Sigmoid colon (tissue), 6 donors: ENCODE measurements at regions not wholly inside any gene's neighbourhood (a gene's known extent, or its start where the extent isn't known, plus 50 kb on each side); places are given as distances from the start of the nearest gene placed in this dataset.
"Not testable (repeated sequence)": the region's sequence is repeated elsewhere in the genome, so short reads cannot be mapped to it uniquely, and the experiment has no call there.

Source experiments
- DNase-seq: peaks from one replicate; pipeline ENCODE4 v3.0.0-alpha.2; 2019
- H3K27ac ChIP-seq, 4 donors: fragments of 200-600 bp; sonication (generic); one replicate each; pipeline ENCODE4 v1.5.1; 2016 to 2019; ENCODE audit warnings: mild to moderate bottlenecking in 1 of 4
- H3K27me3 ChIP-seq, 3 donors: fragments of 200-600 bp; sonication (generic); one replicate each; pipeline ENCODE4 v1.5.1; 2019; ENCODE audit warnings: mild to moderate bottlenecking in 1 of 3
- H3K36me3 ChIP-seq, 4 donors: fragments of 200-600 bp; sonication (generic); one replicate each; pipeline ENCODE4 v1.5.1; 2016 to 2019
- H3K4me1 ChIP-seq, 4 donors: fragments of 200-600 bp; sonication (generic); one replicate each; pipeline ENCODE4 v1.5.1; 2017 to 2019
- H3K4me3 ChIP-seq, 4 donors: fragments of 200-600 bp; sonication (generic); one replicate each; pipeline ENCODE4 v1.5.1; 2017 to 2019; ENCODE audit warnings: mild to moderate bottlenecking in 2 of 4, moderate library complexity in 1 of 4
- H3K9me3 ChIP-seq, 4 donors: fragments of 200-600 bp in 3 of 4; sonication (generic) in 3 of 4; one replicate each; pipeline versions ENCODE4 v1.5.1 to v1.6.1; 2013 to 2019
- EP300 ChIP-seq, 4 donors: sonication (generic); formaldehyde crosslinking; IDR thresholded peaks; one replicate each; pipeline ENCODE4 v1.6.1; 2017; ENCODE audit warnings: antibody characterized with exemption in 4 of 4
- POLR2A ChIP-seq, 2 donors: fragments of 450-650 bp; IDR thresholded peaks; one replicate each; pipeline ENCODE4 v1.6.1; 2016; ENCODE audit warnings: antibody characterized with exemption in 2 of 2, mild to moderate bottlenecking in 2 of 2, moderate library complexity in 2 of 2
- POLR2AphosphoS5 ChIP-seq, 4 donors: sonication (generic); formaldehyde crosslinking; IDR thresholded peaks; one replicate each; pipeline ENCODE4 v1.6.1; 2017; ENCODE audit warnings: antibody characterized with exemption in 4 of 4
- WGBS, 2 donors: extraction: QIAGEN DNeasy Blood & Tissue Kit; methylation state at CpG; one replicate each; pipeline ENCODE4 v1.1.7; 2013; 5-methylcytosine and 5-hydroxymethylcytosine counted together
- intact Hi-C: fragments of 100-400 bp; cut with DNase I; formaldehyde crosslinking; loops from one replicate; pipeline ENCODE4 v1.15.1; 2023
- TF ChIP-seq, protein P1 (sequence below), 4 experiments: fragments of 450-650 bp in 3 of 4; fragments of 200-600 bp in 1 of 4; IDR thresholded peaks; one replicate each; pipeline ENCODE4 v1.5.1; 2016 to 2019; ENCODE audit warnings: antibody characterized with exemption in 4 of 4, mild to moderate bottlenecking in 3 of 4, moderate library complexity in 2 of 4
- donor health status: healthy with polysubstance abuse.
- donor health status: healthy.

DNA sequence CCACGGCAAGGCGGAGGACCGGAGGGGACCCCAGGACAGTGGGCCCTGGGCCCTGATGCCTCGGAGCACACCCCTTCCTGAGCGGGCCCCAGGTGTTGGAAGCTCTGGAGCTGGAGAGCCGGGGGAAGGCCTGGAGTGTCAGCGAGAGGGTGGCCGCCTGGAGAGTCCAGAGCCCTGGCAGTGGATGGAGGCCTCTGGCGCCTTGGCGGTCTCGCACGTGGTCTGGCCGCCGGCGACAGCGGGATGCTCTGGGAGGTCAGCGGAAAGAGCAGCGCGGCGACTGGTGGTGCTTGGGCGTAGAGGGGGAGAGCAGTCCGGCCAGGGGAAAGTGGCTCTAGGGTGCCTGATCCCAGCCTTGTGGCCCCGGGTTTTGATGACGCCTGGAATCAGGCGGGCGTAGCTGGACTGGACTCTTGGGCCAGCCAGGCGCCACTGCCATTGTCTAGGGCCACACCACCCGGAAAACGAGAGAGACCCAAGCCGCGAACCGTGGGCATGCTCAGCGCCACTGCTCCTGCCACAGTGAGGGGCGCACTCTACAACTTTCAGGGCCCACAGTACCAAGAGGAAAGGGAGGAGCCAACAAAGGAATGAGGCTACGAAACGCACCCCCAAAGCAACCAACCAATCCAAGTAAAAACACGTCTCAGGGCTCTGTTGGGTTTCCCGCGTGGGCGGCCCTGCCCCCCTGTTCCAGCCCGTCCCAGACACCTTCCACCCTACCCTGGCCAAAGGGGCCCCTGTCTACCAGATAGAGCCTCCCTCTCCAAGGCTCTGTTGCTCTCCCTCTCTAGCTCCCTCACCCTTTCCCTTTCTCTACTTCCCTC is 1381.2 kb upstream of the DEFB115 start:
- H3K36me3 ChIP-seq, H3K4me1 ChIP-seq, H3K4me3 ChIP-seq, H3K27ac ChIP-seq, intact Hi-C loops: not testable (repeated sequence)
- 88 to 91% methylated on average over 41 of the region's 41 CpGs for WGBS, 2 donors
- peak; percentile 61 for DNase-seq
- Histone ChIP-seq H3K9me3 (peaks cover 0 to 21% (median 0%) of the 10 kb centered on the region in 4 donors), H3K27me3 (peaks cover 0 to 17% (median 0%) of the 10 kb centered on the region in 3 donors)

DNA sequence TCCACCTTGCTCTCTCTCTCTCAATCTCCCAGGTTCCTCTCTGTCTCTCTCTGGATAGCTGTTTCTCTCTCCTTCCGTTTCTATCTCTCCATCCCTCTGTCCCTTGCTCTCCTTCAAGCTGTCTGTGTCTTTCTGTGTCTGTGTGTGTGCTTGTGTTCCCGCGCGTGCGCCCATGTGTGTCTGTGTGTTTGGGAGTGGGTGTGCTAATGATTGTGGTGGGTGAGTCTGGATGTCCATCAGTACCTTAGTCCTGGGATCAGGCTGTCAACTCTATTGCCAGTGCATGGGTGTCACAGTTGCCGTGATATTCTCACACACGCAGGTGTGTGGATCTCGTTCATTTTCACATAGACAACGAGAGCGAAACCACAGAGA is 1380.6 kb upstream of the DEFB115 start:
- Histone ChIP-seq H3K4me3 (no peak overlapping the region), H3K36me3 (no peaks in the 10 kb centered on the region), H3K9me3 (peaks cover 0 to 21% (median 0%) of the 10 kb centered on the region in 4 donors), H3K27me3 (peaks cover 0 to 17% (median 0%) of the 10 kb centered on the region in 3 donors), H3K27ac (no peak overlapping the region), H3K4me1 (no peaks in the 10 kb centered on the region)
- DNase-seq = no peak
- WGBS, 2 donors = 80 to 86% methylated on average over 10 of the region's 10 CpGs
- TF ChIP-seq EP300 (IDR thresholded peaks at IDR 0.05) = no peak
- intact Hi-C loops = no loop called here

DNA sequence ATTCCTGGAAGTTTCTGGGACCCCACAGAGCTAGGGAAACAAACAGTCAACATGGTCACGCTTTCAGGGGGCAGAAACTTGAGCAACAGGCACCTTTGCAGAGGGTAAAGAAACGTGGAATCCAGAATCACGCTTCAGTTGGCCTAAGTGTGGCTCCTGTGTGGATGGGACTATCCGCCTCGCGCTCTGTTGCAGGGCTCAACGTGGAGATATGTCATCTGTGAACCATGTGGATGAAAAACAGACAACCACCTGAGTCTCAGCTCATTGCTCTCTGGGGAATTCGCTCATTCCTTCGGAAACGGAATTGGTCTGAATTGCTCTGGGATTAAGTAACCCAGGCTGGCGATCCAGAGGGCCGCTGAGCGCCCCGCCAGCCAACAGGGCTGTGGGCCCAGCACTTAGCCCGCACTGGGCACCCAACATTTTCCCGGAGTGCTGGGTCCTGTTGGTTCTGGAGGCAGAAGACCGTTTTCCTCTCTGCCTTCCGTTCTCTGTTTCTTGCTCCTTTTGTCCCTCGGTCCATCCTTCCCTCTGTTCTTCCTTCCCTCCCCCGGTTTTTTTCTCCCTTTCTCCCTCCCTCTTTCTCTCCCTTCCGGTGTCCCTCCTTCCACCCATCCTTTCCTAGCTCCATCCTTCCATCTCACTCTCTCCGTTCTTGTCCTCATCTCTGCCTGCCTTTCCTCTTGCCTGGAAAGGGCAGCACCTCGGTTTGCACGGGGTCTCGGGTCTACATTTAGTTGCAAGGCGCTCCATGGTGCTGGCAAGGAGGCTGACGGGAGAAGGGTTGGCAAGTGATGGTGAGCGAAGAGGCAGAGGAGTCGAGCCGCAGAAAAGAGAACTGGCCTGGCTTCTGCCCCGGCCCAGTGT is 1379.8 kb upstream of the DEFB115 start:
- H3K36me3 ChIP-seq, intact Hi-C loops, H3K27ac ChIP-seq, H3K4me1 ChIP-seq: not testable (repeated sequence)
- H3K27me3 ChIP-seq = peaks cover 0 to 17% (median 0%) of the 10 kb centered on the region in 3 donors
- peak overlapping the region in 1 of 4 donors; percentile 3 for H3K4me3 ChIP-seq
- peaks cover 0 to 21% (median 0%) of the 10 kb centered on the region in 4 donors for H3K9me3 ChIP-seq
- peak; percentile 62 for DNase-seq
- WGBS, 2 donors = 59 to 74% methylated on average over 31 of the region's 31 CpGs

DNA sequence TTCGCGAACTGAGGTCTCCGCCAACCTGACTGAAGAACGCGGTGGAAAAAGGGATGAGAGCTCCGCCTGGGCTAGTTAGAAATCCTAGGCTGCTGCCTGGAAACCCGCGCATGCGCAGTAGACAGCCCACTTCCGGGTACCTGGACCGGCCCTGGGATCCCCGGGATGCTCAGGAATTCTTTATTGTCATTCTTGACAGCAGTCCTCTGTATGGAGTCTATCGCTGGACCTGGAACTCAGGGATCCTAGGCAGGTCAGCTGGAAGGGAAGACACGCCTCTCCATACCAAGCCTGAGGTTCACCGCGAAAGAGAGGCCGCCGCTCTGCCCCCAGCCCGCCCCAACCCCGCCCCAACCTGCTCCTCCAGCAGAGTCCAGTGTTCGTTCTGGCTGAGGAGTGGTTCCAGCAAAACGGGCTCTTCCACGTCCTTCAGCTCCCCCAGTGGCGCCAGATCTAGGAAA is 1379.2 kb upstream of the DEFB115 start:
- TF ChIP-seq POLR2A (IDR thresholded peaks at IDR 0.05) = no peak
- TF ChIP-seq, protein P1, sequence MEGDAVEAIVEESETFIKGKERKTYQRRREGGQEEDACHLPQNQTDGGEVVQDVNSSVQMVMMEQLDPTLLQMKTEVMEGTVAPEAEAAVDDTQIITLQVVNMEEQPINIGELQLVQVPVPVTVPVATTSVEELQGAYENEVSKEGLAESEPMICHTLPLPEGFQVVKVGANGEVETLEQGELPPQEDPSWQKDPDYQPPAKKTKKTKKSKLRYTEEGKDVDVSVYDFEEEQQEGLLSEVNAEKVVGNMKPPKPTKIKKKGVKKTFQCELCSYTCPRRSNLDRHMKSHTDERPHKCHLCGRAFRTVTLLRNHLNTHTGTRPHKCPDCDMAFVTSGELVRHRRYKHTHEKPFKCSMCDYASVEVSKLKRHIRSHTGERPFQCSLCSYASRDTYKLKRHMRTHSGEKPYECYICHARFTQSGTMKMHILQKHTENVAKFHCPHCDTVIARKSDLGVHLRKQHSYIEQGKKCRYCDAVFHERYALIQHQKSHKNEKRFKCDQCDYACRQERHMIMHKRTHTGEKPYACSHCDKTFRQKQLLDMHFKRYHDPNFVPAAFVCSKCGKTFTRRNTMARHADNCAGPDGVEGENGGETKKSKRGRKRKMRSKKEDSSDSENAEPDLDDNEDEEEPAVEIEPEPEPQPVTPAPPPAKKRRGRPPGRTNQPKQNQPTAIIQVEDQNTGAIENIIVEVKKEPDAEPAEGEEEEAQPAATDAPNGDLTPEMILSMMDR (IDR thresholded peaks at IDR 0.05) = no peak
- no peak for TF ChIP-seq EP300 (IDR thresholded peaks at IDR 0.05)
- TF ChIP-seq POLR2AphosphoS5 (IDR thresholded peaks at IDR 0.05) = no peak
- Histone ChIP-seq H3K4me3 (peak overlapping the region in 1 of 4 donors; percentile 3), H3K9me3 (peaks cover 0 to 21% (median 0%) of the 10 kb centered on the region in 4 donors), H3K27me3 (peaks cover 0 to 17% (median 0%) of the 10 kb centered on the region in 3 donors), H3K36me3 (no peaks in the 10 kb centered on the region), H3K27ac (no peak overlapping the region), H3K4me1 (no peaks in the 10 kb centered on the region)
- intact Hi-C loops = no loop called here
- 39 to 57% methylated on average over 24 of the region's 24 CpGs for WGBS, 2 donors
- DNase-seq = peak; percentile 73

DNA sequence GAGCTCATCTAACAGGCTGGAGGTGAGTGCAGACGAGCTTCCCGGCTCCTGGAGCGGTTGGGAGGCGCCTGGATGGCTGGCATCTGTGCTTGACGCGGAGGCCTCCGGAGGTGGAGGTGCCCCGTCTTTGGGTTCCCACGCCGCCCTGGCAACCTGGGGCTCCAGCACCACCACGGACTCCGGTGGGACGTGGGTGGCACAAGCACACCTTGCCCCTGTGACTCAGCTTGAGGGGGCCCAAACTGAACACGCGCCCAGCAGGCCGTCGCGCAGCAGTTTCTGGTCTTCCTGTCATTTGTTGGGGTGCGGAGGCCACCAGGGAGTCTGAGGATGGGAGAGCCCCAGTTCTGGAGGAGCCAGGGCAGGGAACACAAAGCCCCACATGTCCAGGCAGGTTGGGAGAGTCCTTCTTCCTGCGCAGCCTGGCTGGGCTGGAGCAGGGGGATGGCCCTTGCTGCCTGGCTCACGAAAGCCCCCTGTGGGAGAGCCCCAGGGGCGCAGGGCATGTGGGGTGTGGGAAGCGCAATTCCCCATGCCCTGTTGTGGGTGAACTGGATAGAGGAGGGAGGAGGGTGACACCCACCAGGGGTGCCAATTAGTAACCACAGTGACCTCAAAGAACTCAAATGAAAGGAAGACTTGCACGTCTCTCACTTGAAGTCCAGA is 1378.6 kb upstream of the DEFB115 start:
- H3K9me3 ChIP-seq = peaks cover 0 to 21% (median 0%) of the 10 kb centered on the region in 4 donors
- peaks cover 0 to 12% (median 0%) of the 10 kb centered on the region in 3 donors for H3K27me3 ChIP-seq
- peak; percentile 67 for DNase-seq
- TF ChIP-seq, protein P1 (IDR thresholded peaks at IDR 0.05) = no peak
- TF ChIP-seq POLR2AphosphoS5 (IDR thresholded peaks at IDR 0.05) (no peak), POLR2A (IDR thresholded peaks at IDR 0.05) (no peak), EP300 (IDR thresholded peaks at IDR 0.05) (no peak)
- intact Hi-C loops = no loop called here
- no peak overlapping the region for H3K4me3 ChIP-seq
- H3K36me3 ChIP-seq = no peaks in the 10 kb centered on the region
- no peak overlapping the region for H3K27ac ChIP-seq
- 54 to 66% methylated on average over 24 of the region's 24 CpGs for WGBS, 2 donors
- no peaks in the 10 kb centered on the region for H3K4me1 ChIP-seq

DNA sequence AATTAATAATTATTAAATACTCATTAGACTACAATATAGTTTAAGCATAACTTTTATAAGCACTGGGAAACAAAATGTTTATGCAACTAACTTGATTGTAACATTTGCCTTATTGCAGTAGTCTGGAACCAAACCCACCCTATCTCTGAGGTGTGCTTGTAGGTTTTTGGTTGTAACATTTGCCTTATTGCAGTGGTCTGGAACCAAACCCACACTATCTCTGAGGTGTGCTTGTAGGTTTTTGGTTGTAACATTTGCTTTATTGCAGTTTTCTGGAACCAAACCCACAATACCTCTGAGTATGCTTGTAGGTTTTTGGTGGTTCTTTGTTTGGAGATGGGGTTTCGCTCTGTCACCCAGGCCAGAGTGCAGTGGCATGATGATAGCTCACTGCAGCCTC is 1376.4 kb upstream of the DEFB115 start:
- Histone ChIP-seq H3K9me3 (peaks cover 0 to 21% (median 0%) of the 10 kb centered on the region in 4 donors), H3K27me3 (peaks cover 0 to 12% (median 0%) of the 10 kb centered on the region in 3 donors)
- intact Hi-C loops, H3K36me3 ChIP-seq, H3K27ac ChIP-seq, DNase-seq, H3K4me1 ChIP-seq, H3K4me3 ChIP-seq: not testable (repeated sequence)
- 86 to 94% methylated on average over 1 of the region's 1 CpG for WGBS, 2 donors

DNA sequence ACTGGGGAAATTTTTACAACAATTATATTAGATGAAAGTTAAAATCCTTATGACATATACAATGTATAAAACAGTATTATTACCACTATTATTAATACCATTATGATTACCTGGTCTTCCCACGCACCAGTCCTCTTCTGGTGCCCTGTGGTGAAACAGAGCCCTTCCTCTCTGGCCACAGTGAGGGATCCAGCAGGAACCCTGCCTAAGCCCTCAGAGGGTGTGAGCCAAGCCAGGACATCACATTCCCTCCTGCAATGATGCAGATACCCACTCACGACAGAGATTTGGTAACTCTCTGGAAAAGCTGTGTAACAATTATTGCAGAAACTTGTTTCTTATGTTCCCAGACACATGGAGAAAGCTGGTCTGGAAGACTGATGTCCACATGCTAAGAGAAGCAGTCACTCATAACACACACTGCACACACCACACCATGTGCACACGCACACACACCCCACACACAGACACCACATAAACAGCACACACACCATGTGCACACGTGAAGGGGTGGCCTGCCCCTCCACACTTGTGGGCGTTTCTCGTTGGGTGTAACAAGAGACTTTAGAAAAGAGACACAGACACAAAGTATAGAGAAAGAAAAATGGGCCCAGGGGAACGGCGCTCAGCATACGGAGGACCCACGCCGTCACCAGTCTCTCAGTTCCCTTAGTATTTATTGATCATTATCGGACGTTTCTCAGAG is 1373.8 kb upstream of the DEFB115 start:
- H3K4me3 ChIP-seq, H3K27ac ChIP-seq, H3K27me3 ChIP-seq, H3K4me1 ChIP-seq, H3K9me3 ChIP-seq, H3K36me3 ChIP-seq, intact Hi-C loops: not testable (repeated sequence)
- 72 to 75% methylated on average over 13 of the region's 13 CpGs for WGBS, 2 donors
- peak; percentile 62 for DNase-seq

DNA sequence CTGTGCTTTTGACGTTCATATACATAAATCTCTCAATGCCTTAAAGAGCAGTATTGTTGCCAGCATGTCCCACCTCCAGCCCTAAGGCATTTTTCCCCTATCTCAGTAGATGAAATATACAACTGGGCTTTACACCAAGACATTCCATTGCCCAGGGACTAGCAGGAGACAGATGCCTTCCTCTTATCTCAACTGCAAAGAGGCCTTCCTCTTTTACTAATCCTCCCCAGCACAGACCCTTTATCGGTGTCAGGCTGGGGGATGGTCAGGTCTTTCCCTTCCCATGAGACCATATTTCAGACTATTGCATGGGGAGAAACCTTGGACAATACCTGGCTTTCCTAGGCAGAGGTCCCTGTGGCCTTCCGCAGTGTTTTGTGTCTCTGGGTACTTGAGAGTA is 1373.1 kb upstream of the DEFB115 start:
- H3K27ac ChIP-seq, H3K36me3 ChIP-seq, H3K9me3 ChIP-seq, H3K27me3 ChIP-seq, H3K4me3 ChIP-seq, DNase-seq, intact Hi-C loops, H3K4me1 ChIP-seq: not testable (repeated sequence)
- 68 to 72% methylated on average over 3 of the region's 3 CpGs for WGBS, 2 donors
